Amniotic stem cell (primary cell): ENCODE measurements at regions not wholly inside any gene's neighbourhood (a gene's known extent, or its start where the extent isn't known, plus 50 kb on each side); places are given as distances from the start of the nearest gene placed in this dataset.

Experiments used
- DNase-seq: peaks from one replicate; lab custom pipeline; 2025; lab: John Stamatoyannopoulos, UW

DNA sequence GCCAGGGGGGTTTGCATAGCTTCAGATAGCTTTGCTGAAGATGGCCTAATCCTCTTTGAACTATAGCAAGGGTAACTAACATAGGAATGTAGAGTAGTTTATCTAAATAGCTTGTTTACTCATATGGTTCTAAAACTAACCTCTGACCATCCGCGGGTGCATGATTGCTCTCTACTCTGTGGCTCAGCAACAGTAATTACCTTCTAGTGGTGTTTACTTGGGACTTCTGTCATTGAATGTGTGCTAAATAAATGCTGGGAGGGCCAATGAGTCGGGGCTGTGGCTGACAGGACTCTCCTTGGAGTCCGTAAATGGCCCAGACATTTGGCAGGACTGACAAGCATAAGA, 1461.9 kb downstream of the UQCRFS1 start:
- DNase-seq: no peak

- no peak for DNase-seq
Observed at GRCh38 chr19:27750391-27751043, 1462.4 kb downstream of the UQCRFS1 start.

- DNase-seq: no peak
Observed at GRCh38 chr19:27748551-27749152, 1464.3 kb downstream of the UQCRFS1 start.

DNA sequence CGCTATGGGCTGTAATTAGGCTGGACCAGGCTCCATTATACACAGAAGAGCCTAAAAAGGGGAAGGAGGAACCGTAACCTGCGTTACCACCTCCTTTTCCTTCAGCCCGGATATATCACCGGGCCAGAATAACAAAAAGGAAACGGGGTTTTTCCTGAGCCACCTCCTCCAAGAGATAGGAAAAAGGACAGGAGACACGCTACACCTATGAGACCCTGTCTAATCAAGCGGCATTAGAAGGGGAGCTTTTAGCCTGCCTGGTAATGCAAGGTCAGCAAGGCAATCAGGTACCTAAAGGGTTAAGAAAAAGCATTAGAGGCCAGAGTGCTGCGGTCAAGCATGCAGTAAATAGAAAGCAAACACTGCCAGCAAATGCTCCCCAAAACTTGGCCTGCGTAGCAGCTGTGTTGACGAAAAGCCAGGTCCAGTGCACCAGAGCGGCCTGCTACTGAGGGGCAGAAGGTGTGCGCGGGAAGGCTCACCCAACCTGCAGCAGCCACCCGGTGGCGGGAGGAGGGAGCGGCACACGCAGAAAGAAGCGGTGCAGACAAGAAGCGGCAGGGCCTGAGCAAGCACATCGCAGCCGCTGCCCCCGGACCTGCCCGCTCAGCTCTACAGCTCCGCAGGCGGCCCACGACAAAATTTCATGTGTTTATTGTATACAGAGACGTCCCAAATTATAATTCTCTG, 1466.1 kb downstream of the UQCRFS1 start:
- no peak for DNase-seq

DNA sequence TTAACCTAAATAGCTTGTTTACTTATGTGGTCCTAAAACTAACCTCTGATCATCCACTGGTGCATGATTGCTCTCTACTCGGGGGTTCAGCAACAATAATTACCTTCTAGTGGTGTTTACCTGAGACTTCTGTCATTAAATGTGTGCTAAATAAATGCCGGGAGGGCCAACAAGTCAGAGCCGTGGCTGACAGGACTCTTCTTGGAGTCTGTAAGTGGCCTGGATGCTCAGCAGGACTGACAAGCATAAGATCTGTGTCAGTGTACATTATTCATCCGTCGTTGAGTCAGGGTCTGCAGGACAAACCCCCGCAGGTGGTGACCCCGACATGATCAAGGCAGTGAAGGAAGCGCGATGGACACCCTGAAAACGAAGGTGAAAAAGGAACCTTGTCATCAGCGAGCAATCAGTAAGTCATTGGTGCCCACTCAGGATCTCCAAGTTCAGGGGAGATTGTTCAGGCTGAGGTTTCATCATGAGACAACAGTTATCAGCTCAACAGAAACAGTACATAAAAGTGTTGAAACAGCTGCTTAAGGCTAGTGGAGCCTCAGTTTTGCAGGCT, 1466.9 kb downstream of the UQCRFS1 start:
- DNase-seq: no peak

- no peak for DNase-seq
Observed at GRCh38 chr19:27744926-27745768, 1467.8 kb downstream of the UQCRFS1 start.

GRCh38 chr19:27742041-27742440, 1470.9 kb downstream of the UQCRFS1 start:
- no peak for DNase-seq

DNA sequence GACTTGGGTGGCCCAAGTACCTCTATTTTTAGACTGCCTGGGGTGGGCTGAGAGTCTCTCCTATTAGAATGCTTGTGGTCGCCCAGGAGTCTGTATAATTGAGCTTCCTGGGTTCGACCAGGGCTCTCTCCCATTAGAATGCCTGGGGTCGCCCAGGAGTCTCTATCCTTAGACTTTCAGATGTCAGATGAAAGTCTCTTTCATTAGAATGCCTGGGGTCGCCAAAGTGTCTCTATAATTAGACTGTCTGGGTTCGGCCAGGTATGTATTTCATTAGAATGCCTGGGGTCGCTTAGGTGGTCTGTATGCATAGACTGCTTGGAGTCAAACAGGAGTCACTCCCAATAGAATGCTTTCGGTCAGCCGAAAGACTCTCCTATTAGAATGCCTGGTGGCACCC, 1471.7 kb downstream of the UQCRFS1 start:
- no peak for DNase-seq

DNA sequence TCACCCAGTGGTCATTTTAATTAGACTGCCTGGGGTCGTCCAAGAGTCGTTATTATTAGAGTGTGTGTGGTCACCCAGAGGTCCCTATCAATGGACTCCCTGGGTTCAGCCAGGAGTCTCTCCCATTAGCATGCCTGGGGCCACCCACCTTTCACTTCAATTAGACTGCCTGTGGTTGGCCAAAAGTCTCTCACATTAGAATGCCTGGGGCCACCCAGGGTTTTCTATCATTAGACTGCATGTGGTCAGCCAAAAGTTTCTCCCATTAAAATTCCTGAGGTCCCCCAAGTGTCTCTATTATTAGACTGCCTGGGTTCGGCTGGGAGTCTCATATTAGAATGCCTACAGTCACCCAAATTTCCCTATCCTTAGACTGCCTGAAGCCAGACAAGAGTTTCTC, 1472.6 kb downstream of the UQCRFS1 start:
- no peak for DNase-seq

- DNase-seq: no peak
Observed at GRCh38 chr19:27738569-27739193, 1474.3 kb downstream of the UQCRFS1 start.

GRCh38 chr19:27736225-27736624, 1476.7 kb downstream of the UQCRFS1 start:
- no peak for DNase-seq

DNA sequence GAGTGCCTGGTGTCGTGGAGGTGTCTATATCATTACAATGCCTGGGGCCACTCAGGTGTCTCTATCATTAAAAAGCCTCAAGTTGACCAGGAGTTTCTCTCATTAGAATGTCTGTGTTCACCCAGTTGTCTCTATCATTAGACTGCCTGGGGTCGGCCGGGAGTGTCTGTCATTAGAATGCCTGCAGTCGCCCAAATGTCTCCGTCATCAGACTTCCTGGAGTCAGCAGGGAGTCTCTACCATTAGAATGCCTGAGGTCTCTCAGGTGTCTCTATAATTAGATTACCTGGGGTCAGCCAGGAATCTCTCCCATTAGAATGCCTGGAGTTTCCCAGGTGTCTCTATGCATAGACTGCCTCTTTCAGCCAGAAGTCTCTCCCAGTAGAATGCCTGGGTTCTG, 1477.6 kb downstream of the UQCRFS1 start:
- no peak for DNase-seq

DNA sequence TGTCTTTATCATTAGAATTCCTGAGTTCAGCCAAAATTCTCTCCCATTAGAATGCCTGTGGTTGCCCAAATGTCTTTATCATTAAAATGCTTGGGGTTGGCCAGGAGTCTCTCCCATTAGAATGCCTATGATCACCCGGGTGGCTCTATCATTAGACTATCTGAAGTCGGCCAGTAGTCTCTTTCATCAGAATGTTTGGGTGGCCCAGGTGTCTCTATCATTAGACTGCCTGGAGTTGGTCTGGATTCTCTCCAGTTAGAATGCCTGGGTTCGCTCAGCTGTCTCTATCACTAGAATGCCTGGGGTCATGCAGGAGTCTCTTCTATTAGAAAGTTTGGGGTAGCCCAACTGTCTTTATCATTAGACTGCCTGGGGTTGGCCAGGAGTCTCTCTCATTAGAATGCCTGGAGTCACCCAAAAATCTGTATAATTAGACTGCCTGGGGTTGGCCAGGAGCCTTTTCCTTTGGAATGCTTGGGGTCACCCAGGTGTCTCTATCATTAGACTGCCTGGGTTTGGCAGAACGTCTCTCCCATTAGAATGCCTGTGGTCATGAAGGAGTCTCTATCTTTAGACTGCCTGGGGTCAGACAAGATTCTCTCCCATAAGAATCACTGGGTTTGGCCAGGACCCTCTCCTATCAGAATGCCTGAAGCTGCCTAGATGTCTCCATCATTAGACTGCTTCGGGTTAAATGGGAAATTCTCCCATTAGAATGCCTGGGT, 1478.3 kb downstream of the UQCRFS1 start:
- DNase-seq: no peak

GRCh38 chr19:27733551-27734266, 1479.2 kb downstream of the UQCRFS1 start:
- DNase-seq: no peak

GRCh38 chr19:27729332-27729731, 1483.6 kb downstream of the UQCRFS1 start:
- no peak for DNase-seq

DNA sequence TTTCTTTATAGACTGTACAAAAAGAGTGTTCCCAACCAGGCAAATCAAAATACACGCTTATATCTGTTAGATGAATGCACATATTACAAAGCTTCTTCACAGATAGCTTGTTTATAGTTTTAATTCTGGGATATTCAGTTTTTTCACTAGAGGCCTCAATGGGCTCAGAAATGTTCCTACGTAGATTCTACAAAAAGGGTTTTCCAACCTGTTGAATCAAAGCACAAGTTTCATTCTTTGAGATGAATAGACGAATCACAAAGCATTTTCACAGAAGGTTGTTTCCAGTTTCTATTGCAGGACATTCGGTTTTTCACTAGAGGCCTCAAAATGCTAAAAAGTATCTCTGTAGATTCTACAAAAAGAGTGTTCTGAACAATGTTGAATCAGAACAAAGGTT, 1490.3 kb downstream of the UQCRFS1 start:
- DNase-seq: no peak

DNA sequence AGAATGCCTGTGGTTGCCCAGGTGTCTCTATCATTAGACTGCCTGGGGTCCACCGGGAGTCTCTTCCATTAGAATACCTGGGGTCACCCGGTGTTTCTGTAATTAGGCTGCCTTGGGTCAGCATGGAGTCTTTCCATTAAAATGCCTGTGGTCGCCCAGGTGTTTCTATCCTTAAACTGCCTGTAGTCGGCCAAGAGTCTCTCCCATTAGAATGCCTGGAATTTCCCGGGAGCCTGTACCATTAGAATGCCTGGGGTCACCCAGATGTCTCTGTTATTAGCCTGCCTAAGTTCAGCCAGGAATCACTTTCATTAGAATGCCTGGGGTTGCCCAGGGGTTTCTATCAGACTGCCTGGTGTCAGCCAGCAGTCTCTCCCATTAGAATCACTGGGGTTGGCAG, 1492.8 kb downstream of the UQCRFS1 start:
- DNase-seq: no peak

DNA sequence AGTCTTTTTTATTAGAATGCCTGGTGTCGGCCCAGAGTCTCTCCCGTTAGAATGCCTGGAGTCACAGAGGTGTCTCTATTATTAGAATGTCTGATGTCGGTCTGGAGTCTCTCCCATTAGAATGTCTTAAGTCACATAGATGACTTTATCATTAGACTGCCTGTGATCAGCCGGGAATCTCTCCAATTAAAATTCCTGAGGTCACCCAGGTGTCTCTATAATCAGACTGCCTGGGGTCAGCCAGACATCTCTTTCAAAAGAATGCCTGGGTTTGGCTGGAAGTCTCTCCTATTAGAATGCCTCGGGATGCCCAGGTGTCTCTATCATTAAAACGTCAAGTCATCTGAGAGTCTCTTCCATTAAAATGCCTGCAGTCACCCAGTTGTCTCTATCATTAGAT, 1493.9 kb downstream of the UQCRFS1 start:
- DNase-seq: no peak

DNA sequence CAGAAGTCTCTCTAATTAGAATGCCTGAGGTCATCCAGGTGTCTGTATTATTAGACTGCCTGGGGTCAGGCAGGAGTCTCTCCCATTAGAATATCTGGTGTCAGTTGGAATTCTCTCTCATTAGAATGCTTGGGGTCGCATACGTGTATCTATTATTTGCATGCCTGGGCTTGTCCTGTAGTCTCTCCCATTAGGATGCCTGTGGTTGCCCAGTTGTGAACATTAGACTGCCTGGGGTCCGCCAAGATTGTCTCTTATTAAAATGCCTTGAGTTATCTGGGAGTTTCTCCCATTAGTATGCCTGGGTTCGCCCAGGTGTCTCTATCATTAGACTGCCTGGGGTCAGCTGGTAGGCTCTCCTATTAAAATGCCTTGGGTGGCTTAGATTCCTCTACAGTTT, 1494.7 kb downstream of the UQCRFS1 start:
- no peak for DNase-seq

- DNase-seq: no peak
Observed at GRCh38 chr19:27717825-27718224, 1495.1 kb downstream of the UQCRFS1 start.

DNA sequence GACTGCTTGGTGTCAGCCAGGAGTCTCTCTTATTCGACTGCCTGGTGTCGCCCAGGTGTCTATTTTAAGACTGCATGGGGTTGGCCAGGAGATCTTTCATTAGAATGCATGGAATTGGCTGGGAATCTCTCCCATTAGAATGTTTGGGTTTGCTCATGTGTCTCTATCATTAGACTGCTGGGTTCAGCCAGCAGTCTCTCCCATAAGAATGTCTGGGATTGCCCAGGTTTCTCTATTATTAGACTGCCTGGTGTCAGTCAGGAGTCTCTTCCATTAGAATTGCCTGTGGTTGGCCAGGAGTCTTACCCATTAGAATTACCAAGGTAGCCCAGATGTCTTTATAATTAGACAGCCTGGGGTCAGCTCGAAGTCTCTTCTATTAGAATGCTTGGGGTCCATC, 1496.0 kb downstream of the UQCRFS1 start:
- DNase-seq: no peak
